ENCODE measurements at regions not wholly inside any gene's neighbourhood (a gene's known extent, or its start where the extent isn't known, plus 50 kb on each side); places are given as distances from the start of the nearest gene placed in this dataset.

DNA sequence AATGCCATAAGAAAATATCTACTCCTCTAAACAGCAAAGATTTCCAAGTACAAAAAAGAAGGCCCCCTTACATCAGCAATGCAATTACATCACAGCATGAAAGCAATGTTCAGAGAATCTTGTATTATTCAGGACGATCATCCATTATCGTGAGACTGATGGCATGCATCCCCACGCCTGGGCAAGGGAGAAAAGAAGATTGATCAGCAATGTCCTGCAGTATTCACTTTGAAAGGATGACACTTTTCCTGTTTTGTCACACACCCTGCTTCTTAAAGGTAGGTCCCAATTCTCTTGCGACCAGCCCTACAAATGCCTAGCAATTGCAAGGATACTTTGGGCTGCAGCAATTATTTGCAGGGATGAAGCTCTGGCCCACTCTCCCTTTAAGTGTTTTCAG lies 108.7 kb downstream of the TOMM20 start:
- intact Hi-C loops (cut with micrococcal nuclease; ENCODE audit: unreplicated experiment) = no loop called here
- Histone ChIP-seq H3K4me3 (replicated peaks in 1 of 3; ENCODE audit: insufficient read depth in 1 of 3, low read depth in 2 of 3, low read length in 3 of 3) (no peak overlapping the region), H2AFZ (ENCODE audit: low read length) (no peak overlapping the region), H3K9ac (ENCODE audit: insufficient read depth, low read depth, low read length) (no peak overlapping the region), H3K27ac (ENCODE audit: extremely low read length, insufficient read depth, low read length) (no peak overlapping the region), H3K9me3 (ENCODE audit: low read length) (no peaks in the 10 kb centered on the region), H3K4me1 (ENCODE audit: insufficient read depth, low read length) (peaks cover 77% of the 10 kb centered on the region), H3K27me3 (ENCODE audit: control insufficient read depth in 1 of 2, insufficient read depth in 2 of 2, low read length in 2 of 2) (no peaks in the 10 kb centered on the region; a peak in 1 of 5 replicates), H3K36me3 (replicated peaks in 1 of 2; ENCODE audit: control insufficient read depth in 1 of 2, insufficient read depth in 2 of 2, low read length in 2 of 2) (no peaks in the 10 kb centered on the region), H4K20me1 (ENCODE audit: insufficient read depth, low read length) (no peaks in the 10 kb centered on the region), H3K79me2 (ENCODE audit: insufficient read depth, low read length) (no peaks in the 10 kb centered on the region), H3K4me2 (ENCODE audit: low read depth, low read length) (no peak overlapping the region)
- DNase-seq (ENCODE audit: low spot score) (no peak), FAIRE-seq (no peak), ATAC-seq (no peak)
- in situ Hi-C loops (cut with HindIII; ENCODE audit: extremely low pct_ligation_motif_present, low pct_unique_long_range_greater_than_20kb) = no loop called here
- 100% methylated on average over 4 of the region's 4 CpGs for WGBS (ENCODE audit: low lambda C conversion rate)
- CTCF ChIA-PET (ENCODE audit: low intra/inter-chr PET ratio, low total read pairs) = no interaction called here
- no TSS peak for BruUV-seq (replicated peaks)
- POLR2A ChIA-PET = no interaction called here
- TF ChIP-seq ZNF737 (CRISPR knock-in tag; IDR thresholded peaks at IDR 0.05; ENCODE audit: borderline replicate concordance) (no peak), NFKB2 (CRISPR knock-in tag; IDR thresholded peaks at IDR 0.05; ENCODE audit: borderline replicate concordance) (no peak), ZNF792 (CRISPR knock-in tag; IDR thresholded peaks at IDR 0.05) (no peak), TCF7L2 (IDR thresholded peaks at IDR 0.05; ENCODE audit: low read depth, low read length) (no peak), HCFC1 (IDR thresholded peaks at IDR 0.05; ENCODE audit: low read depth, low read length) (no peak), POLR2G (IDR thresholded peaks at IDR 0.05; ENCODE audit: low read depth, low read length) (no peak), ZNF652 (CRISPR knock-in tag; IDR thresholded peaks at IDR 0.05; ENCODE audit: borderline replicate concordance, low read depth) (no peak), ZNF773 (CRISPR knock-in tag; IDR thresholded peaks at IDR 0.05; ENCODE audit: borderline replicate concordance) (no peak), ZBTB4 (CRISPR knock-in tag; IDR thresholded peaks at IDR 0.05; ENCODE audit: borderline replicate concordance) (no peak), CC2D1A (CRISPR knock-in tag; IDR thresholded peaks at IDR 0.05) (no peak), ZNF513 (CRISPR knock-in tag; conservative IDR thresholded peaks at IDR 0.05) (no peak), ZNF782 (CRISPR knock-in tag; IDR thresholded peaks at IDR 0.05; ENCODE audit: borderline replicate concordance) (no peak), TMF1 (CRISPR knock-in tag; IDR thresholded peaks at IDR 0.05; ENCODE audit: low read depth) (no peak), CAMTA2 (CRISPR knock-in tag; IDR thresholded peaks at IDR 0.05; ENCODE audit: borderline replicate concordance) (no peak), ZNF44 (CRISPR knock-in tag; IDR thresholded peaks at IDR 0.05) (no peak)
- TF ChIP-seq, protein P1, sequence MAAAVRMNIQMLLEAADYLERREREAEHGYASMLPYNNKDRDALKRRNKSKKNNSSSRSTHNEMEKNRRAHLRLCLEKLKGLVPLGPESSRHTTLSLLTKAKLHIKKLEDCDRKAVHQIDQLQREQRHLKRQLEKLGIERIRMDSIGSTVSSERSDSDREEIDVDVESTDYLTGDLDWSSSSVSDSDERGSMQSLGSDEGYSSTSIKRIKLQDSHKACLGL (CRISPR knock-in tag; IDR thresholded peaks at IDR 0.05) = no peak
